HG03565 (cell line): ENCODE measurements at regions not wholly inside any gene's neighbourhood (a gene's known extent, or its start where the extent isn't known, plus 50 kb on each side); places are given as distances from the start of the nearest gene placed in this dataset.
"Not testable (repeated sequence)": the region's sequence is repeated elsewhere in the genome, so short reads cannot be mapped to it uniquely, and the experiment has no call there.

Experiments
- ATAC-seq: cut with Tn5 transposase; IDR thresholded peaks from one replicate; pipeline ENCODE4 v1.9.1; 2021; ENCODE audit warnings: mild to moderate bottlenecking, moderate library complexity; ENCODE audit not compliant: unreplicated experiment

GRCh38 chr10:46095943-46096342 lies 49.9 kb upstream of the MSMB start:
- ATAC-seq: not testable (repeated sequence)

DNA sequence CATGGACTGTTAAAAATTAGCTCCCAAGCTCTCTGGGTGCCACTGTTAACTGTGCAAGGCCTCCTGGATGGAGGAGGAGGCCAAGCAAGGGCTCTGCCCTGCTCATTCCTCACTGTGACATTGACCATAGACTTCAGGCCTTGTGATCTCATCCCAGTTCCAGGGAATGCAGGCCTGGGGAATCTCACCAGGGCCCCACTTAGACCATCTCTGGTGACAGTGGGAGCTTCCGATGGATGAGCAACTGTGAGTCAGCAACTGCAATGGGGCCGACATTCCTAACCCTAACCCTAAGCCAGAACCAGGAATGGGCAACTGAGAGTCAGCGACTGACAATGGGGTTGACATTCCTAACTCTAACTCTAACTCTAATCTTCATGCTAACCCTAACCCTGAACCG lies 50.4 kb upstream of the MSMB start:
- no peak for ATAC-seq

- no peak for ATAC-seq
Observed at GRCh38 chr10:46096909-46097575, 51.0 kb upstream of the MSMB start.

DNA sequence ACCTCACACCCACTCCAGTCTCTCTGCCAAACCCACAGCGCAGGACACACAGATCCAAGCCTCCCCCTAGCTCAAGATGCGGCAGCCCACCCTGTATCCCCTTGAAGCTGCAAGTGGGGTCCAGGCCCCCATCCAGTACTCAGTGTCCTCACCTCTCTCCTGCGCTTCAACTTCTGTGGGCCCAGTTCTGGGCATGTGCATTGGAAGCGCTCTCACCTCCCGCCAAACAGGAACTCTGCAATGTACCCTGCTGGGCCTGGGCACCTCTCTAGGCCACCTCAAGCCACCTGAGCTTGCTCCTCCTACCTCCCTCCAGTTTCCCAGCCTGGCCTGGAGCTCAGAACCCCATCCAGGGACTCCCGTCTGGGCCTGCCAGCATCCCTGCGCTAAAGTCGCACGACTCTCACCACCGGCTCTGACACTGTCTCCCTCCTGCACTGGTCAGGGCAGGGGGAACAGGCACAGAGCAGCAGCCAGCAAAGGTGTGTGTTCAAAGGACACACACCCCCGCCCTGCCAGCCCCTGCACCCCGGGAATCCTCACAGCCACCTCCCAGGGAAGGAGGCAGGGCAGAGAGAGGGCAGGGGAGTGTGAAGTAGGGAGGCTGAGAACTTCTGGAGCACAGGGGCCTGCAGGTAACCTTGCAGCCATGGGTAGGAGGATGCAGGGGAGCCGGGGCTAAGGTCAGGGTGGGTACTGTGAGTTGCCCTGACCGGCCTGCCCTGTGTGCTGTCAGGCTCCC lies 51.7 kb upstream of the MSMB start:
- ATAC-seq: no peak

DNA sequence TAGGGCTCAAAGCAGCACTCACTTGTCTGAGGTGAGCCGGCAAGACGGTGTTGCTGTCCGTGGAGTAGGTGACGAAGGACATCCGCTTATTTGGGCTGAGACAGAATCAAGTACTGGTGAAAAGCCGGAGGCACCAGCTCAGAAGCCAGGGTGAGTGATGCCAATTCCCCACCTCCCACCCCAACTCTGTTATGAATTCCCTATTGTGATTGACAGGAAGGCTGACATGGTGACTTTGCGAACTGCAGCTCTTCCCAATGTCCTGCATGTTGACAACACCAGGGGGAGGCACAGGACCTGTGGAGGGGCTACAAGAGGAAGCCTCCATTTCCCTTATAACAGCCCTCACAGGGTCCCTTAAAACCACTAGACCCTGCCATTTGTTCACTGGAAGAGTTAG lies 52.3 kb upstream of the MSMB start:
- no peak for ATAC-seq

DNA sequence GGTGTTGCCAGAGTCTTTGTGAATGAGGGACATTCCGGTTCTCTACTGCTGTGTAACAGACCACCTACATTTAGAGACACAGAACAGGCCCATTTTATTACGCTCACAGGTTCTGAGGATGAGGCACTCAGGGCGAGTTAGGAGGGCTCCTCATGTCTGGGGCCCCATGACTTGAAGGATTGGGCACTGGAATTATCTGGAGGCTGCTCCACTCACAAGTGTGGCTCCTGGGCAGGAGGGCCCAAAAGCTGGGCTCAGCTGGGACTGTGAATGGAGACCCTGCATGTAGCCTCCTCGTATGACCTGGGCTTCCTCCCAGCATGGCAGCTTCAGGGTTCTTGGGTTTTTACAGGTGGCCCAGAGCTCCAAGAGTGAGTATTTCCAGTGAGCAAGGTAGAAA lies 52.9 kb upstream of the MSMB start:
- not testable (repeated sequence) for ATAC-seq

DNA sequence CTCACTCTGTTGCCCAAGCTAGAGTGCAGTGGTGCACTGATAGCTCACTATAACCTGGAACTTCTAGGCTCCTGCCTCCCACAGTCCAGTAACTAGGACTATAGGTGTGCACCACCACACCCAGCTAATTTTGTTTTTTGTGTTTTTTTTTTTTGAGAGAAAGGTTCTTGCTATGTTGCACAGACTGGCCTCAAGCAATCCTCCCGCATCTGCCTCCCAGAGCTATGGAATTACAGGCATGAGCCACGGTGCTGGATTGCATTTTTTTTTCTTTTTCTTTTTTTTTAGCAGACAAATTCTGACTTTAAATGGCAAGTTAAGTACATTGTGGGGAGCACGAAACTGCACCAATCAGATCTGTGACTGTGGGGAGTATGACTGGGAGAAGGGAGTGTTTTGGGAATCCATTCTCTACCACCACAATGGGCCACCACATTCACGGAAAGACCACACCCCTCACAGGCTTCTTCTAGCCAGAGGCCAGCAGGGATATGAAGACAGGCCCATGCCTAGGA lies 58.1 kb upstream of the MSMB start:
- ATAC-seq: no peak

DNA sequence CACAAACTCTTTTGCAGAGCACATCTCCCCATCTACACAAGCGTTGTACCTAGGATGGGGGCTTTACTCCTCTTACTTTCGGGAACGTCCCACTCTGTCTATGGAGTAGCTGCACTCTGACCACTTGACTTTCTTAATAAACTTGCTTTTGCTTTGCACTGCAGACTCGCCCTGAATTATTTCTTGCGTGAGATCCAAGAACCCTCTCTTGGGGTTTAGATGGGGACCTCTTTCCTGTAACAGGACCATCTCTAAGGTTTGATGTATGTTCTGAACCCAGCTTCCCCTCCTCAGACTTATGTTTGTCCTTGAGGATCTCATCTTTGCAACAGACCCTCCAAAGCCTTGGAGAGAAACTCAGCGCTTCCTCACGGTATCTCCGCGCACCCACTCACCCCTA lies 59.3 kb upstream of the MSMB start:
- not testable (repeated sequence) for ATAC-seq

DNA sequence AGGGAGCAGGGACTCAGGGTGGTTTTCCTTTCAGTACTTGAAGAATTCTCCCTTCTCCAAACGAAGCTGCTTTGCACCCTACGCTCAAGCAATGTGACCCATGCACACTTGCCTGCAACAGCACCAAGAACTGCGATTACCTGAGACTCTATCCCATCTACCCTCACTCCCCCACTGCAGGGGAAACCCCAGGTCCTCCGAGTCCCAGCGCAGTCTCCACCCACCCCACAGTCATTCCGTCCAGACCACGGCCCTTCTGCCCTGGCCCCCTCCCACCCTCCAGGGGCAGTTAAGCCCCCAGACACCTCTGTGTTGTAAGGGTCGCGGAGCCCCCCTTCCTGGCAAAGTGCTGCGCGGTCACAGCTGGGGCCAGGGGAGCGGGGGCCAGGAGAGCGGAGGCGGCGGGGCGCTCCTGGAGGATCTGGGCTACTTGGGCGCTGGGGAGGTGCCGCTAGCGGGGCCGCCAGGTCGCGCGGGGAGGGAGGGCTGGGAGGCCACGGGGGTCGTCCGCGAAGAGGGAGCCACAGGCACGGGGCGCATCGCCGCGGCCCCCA lies 59.9 kb upstream of the MSMB start:
- peak; percentile 15 for ATAC-seq

DNA sequence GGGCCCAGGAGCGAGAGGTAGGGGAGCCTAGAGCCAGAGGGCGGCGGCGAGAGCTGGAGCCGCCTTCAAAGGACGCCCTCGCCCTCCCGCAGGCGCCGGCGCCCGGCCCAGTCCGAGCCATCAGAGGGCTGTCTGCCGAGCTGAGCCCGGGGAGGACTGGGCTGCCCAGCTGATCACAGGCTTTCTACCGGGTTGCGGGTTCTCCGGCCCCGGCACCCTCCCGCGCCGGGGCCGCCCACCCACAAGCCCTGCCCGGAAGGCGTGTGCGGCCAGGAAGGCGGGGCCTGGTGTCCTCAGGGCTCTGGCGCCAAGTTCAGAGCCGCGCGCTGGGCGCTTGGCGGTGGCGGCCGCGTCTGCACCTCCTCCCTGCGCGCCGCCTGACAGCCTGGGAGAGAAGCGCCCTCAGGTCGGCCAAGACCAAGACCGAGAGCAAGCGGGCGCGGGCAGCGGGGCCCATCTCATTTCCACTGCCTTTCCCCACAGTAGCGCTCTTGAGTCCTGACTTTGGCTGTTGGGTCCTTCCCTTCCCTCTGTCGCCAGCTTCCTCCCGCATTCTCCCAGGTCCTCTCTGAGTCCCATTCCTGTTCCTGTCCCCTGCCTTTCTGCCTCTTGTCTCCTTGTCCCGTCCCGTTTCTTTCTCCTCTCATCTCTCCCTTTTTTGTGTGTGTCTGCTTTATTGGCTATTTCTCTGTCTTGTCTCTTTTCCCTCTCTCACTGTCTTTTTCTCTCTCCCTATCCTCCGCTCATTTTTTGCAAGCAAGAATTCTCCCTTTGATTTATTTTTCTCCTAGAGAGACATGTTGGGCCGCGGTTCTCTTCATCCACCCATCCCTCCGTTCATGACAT lies 60.6 kb upstream of the MSMB start:
- peak; percentile 87 for ATAC-seq

GRCh38 chr10:46108158-46108499 lies 62.1 kb upstream of the MSMB start:
- not testable (repeated sequence) for ATAC-seq

DNA sequence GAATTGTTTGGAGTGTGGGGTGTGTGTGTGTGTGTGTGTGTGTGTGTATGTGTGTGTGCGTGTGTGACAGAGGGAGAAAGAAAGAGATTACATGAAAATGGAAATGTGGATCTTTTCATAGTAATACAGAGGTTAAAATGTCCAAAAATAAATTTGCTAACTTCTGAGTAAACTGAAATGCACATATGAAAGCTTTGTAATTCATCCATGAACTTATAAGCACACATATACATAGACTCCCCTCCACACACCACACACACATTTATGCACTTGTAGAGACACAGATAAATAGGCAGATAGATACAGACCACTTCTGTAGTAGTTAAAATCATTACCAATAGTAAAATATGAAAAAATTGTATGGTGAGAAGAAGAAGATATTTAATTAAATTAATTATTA lies 108.2 kb upstream of the MSMB start:
- not testable (repeated sequence) for ATAC-seq

DNA sequence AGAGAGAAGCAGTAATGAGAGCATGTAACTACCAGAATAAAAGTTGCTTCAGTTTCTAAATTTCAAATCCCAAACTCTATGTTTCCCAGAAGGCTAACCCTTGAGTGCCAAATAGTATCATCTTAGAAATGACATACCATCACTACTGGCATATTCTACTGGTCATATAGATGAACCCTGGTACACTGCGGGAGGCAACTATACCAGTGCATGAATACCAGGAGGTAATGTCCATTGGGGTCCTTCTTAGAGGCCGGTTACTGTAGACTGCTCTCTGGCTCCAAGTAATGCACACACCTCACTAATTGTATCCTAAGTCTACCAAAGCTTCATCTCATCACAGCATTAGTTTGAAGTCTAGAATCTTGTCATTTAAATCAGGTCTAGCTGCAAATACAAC lies 108.6 kb upstream of the MSMB start:
- ATAC-seq: not testable (repeated sequence)

GRCh38 chr10:46156866-46157265 lies 110.8 kb upstream of the MSMB start:
- ATAC-seq: not testable (repeated sequence)

DNA sequence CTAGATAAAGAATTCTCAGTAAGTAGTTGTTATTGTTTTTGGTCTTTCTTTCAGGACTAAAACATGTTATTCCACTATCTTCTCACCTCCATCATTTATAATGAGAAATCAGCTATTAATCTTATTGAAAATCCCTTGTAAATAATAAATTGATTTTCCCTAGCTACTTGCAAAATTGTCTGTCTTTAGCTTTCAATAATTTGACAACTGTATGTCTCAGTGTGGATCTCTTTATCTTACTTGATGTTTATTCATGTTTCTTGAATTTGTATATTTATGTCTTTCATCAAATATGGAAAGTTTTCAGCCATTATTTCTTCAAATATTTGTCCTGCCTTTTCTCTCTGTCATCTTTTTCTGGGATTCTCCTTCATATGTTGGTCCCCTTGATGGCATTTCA lies 117.1 kb upstream of the ANTXRL start:
- no peak for ATAC-seq

GRCh38 chr10:46170789-46171188 lies 116.0 kb upstream of the ANTXRL start:
- no peak for ATAC-seq

DNA sequence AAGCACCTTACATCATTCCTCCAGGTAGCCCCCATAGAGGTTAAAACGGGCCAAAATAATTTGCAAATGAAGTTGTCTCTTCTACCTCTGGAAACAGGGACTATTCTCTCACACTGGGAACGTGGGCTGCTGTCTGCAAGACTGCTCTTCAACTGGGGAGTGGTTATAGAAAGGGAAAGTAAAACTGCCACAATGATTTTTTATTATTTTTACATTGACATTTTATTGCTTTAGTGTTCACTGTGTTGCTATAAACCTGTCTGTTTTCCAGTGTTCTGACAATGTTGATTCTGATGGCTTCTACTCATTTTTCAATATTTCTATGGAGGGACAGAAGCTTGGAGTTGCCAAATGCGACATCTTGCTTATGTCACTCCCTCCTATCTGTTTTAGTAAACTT lies 115.1 kb upstream of the ANTXRL start:
- ATAC-seq: no peak

DNA sequence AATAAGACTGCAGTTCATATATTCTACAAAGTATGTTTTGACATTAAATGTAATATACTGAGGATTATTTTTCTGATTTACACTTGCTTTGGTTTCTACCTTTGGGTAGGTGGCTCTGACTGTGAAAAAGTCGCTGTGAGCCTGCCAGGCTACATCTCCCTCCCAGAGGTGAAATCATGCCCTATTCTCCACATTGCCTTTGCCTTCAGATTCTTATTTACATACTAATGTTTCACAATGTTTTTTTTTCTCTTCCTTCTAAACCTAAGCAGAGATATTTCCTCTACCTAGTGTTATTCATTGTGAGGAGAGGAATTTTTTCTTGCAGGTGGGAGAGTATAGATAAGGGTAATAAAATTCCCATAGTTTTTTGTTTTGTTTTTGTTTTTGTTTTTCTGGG lies 111.5 kb upstream of the ANTXRL start:
- no peak for ATAC-seq

GRCh38 chr10:46175831-46176230 lies 111.0 kb upstream of the ANTXRL start:
- no peak for ATAC-seq

- not testable (repeated sequence) for ATAC-seq
Observed at GRCh38 chr10:46187431-46187830, 99.4 kb upstream of the ANTXRL start.

DNA sequence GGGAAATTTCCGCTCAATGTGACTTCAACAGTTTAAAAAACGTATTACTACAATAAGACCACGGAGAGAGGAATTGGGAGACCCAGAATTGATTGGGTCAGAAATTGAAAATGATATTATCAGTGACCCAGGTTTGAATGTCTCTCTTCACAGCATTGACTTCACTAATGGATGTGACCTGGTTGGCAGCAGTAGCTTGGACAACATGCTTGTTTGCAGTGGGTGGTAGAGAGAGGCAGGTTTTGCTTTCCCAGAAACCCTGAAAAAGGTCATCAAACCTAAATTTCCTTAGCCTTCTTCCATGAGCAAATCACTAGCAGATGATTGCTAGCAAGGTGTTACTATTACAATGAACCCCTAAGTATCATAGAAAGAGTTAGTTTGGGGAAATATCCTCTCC lies 89.7 kb upstream of the ANTXRL start:
- no peak for ATAC-seq
